ENCODE measurements at regions not wholly inside any gene's neighbourhood (a gene's known extent, or its start where the extent isn't known, plus 50 kb on each side); places are given as distances from the start of the nearest gene placed in this dataset.
"Not testable (repeated sequence)": the region's sequence is repeated elsewhere in the genome, so short reads cannot be mapped to it uniquely, and the experiment has no call there.

- Mint-ChIP-seq H3K27me3 (no peaks in the 10 kb centered on the region), H3K9me3 (peaks cover 0 to 10% (median 2%) of the 10 kb centered on the region in 9 donors), H3K4me3 (no peak overlapping the region), H3K4me1 (no peaks in the 10 kb centered on the region), H3K36me3 (no peaks in the 10 kb centered on the region), H3K27ac (no peak overlapping the region)
- ATAC-seq (no peak), DNase-seq (no peak)
- POLR2A ChIA-PET, result no interaction called here
Observed at GRCh38 chr2:56587456-56587855, 403.7 kb downstream of the CCDC85A start.

- Mint-ChIP-seq H3K9me3 (peaks cover 0 to 20% (median 2%) of the 10 kb centered on the region in 9 donors), H3K27ac (no peak overlapping the region), H3K4me3 (no peak overlapping the region), H3K36me3 (no peaks in the 10 kb centered on the region), H3K4me1 (no peaks in the 10 kb centered on the region), H3K27me3 (no peaks in the 10 kb centered on the region)
- ATAC-seq, result no peak
- DNase-seq, result no peak
- POLR2A ChIA-PET, result no interaction called here
Observed at GRCh38 chr2:56589194-56589593, 405.4 kb downstream of the CCDC85A start.

GRCh38 chr2:56589835-56590234 lies 406.0 kb downstream of the CCDC85A start:
- Mint-ChIP-seq H3K9me3 (peaks cover 0 to 20% (median 4%) of the 10 kb centered on the region in 9 donors), H3K27ac (no peak overlapping the region), H3K4me3 (no peak overlapping the region), H3K27me3 (no peaks in the 10 kb centered on the region), H3K4me1 (no peaks in the 10 kb centered on the region), H3K36me3 (no peaks in the 10 kb centered on the region)
- ATAC-seq (no peak), DNase-seq (no peak)
- POLR2A ChIA-PET, result no interaction called here

GRCh38 chr2:56590611-56591010 lies 406.8 kb downstream of the CCDC85A start:
- Mint-ChIP-seq H3K4me3 (no peak overlapping the region), H3K9me3 (peaks cover 0 to 20% (median 6%) of the 10 kb centered on the region in 9 donors), H3K4me1 (no peaks in the 10 kb centered on the region), H3K27ac (no peak overlapping the region), H3K36me3 (no peaks in the 10 kb centered on the region), H3K27me3 (no peaks in the 10 kb centered on the region)
- ATAC-seq (no peak), DNase-seq (no peak)
- POLR2A ChIA-PET, result no interaction called here

GRCh38 chr2:56606086-56606485 lies 422.3 kb downstream of the CCDC85A start:
- H3K4me3 Mint-ChIP-seq, H3K27me3 Mint-ChIP-seq, H3K27ac Mint-ChIP-seq, DNase-seq, POLR2A ChIA-PET, H3K4me1 Mint-ChIP-seq, H3K36me3 Mint-ChIP-seq, ATAC-seq: not testable (repeated sequence)
- H3K9me3 Mint-ChIP-seq, result peaks cover 3 to 43% (median 18%) of the 10 kb centered on the region in 9 donors

GRCh38 chr2:56613254-56613653 lies 429.5 kb downstream of the CCDC85A start:
- H3K27me3 Mint-ChIP-seq, result no peaks in the 10 kb centered on the region
- H3K4me3 Mint-ChIP-seq, result no peak overlapping the region
- H3K9me3 Mint-ChIP-seq, result peaks cover 0 to 11% (median 4%) of the 10 kb centered on the region in 9 donors
- no peaks in the 10 kb centered on the region for H3K4me1 Mint-ChIP-seq
- H3K36me3 Mint-ChIP-seq, result no peaks in the 10 kb centered on the region
- H3K27ac Mint-ChIP-seq, result no peak overlapping the region
- no peak for DNase-seq
- ATAC-seq, result no peak
- POLR2A ChIA-PET, result no interaction called here

GRCh38 chr2:56613920-56614319 lies 430.1 kb downstream of the CCDC85A start:
- peaks cover 0 to 11% (median 4%) of the 10 kb centered on the region in 9 donors for H3K9me3 Mint-ChIP-seq
- ATAC-seq, result no peak
- DNase-seq, result no peak
- POLR2A ChIA-PET, result no interaction called here
- H3K36me3 Mint-ChIP-seq, result no peaks in the 10 kb centered on the region
- H3K27ac Mint-ChIP-seq, result no peak overlapping the region
- no peaks in the 10 kb centered on the region for H3K4me1 Mint-ChIP-seq
- H3K4me3 Mint-ChIP-seq, result no peak overlapping the region
- H3K27me3 Mint-ChIP-seq, result no peaks in the 10 kb centered on the region

- no peak overlapping the region for H3K27ac Mint-ChIP-seq
- no peaks in the 10 kb centered on the region for H3K27me3 Mint-ChIP-seq
- POLR2A ChIA-PET, result no interaction called here
- H3K4me1 Mint-ChIP-seq, result no peaks in the 10 kb centered on the region
- no peaks in the 10 kb centered on the region for H3K36me3 Mint-ChIP-seq
- H3K9me3 Mint-ChIP-seq, result peaks cover 0 to 12% (median 4%) of the 10 kb centered on the region in 9 donors
- no peak overlapping the region for H3K4me3 Mint-ChIP-seq
- DNase-seq (no peak), ATAC-seq (no peak)
Observed at GRCh38 chr2:56615760-56616159, 432.0 kb downstream of the CCDC85A start.

GRCh38 chr2:56624181-56624580 lies 440.4 kb downstream of the CCDC85A start:
- no peaks in the 10 kb centered on the region for H3K27me3 Mint-ChIP-seq
- H3K27ac Mint-ChIP-seq, result no peak overlapping the region
- H3K9me3 Mint-ChIP-seq, result peaks cover 2 to 45% (median 10%) of the 10 kb centered on the region in 9 donors
- H3K4me3 Mint-ChIP-seq, result no peak overlapping the region
- DNase-seq, result no peak
- no peaks in the 10 kb centered on the region for H3K36me3 Mint-ChIP-seq
- POLR2A ChIA-PET, result no interaction called here
- no peak for ATAC-seq
- H3K4me1 Mint-ChIP-seq, result no peaks in the 10 kb centered on the region

GRCh38 chr2:56626927-56627326 lies 443.1 kb downstream of the CCDC85A start:
- ATAC-seq (no peak), DNase-seq (no peak)
- Mint-ChIP-seq H3K36me3 (no peaks in the 10 kb centered on the region), H3K27me3 (no peaks in the 10 kb centered on the region), H3K4me1 (no peaks in the 10 kb centered on the region), H3K9me3 (peaks cover 2 to 53% (median 10%) of the 10 kb centered on the region in 9 donors), H3K27ac (no peak overlapping the region), H3K4me3 (no peak overlapping the region)
- POLR2A ChIA-PET, result no interaction called here

- Mint-ChIP-seq H3K4me1 (no peaks in the 10 kb centered on the region), H3K27ac (no peak overlapping the region), H3K36me3 (no peaks in the 10 kb centered on the region), H3K4me3 (no peak overlapping the region), H3K9me3 (peaks cover 7 to 42% (median 12%) of the 10 kb centered on the region in 9 donors), H3K27me3 (no peaks in the 10 kb centered on the region)
- ATAC-seq (no peak), DNase-seq (no peak)
- POLR2A ChIA-PET, result no interaction called here
Observed at GRCh38 chr2:56630286-56630685, 446.5 kb downstream of the CCDC85A start.

- no peaks in the 10 kb centered on the region for H3K36me3 Mint-ChIP-seq
- ATAC-seq, result no peak
- no peaks in the 10 kb centered on the region for H3K27me3 Mint-ChIP-seq
- no peak for DNase-seq
- no peak overlapping the region for H3K4me3 Mint-ChIP-seq
- POLR2A ChIA-PET, result no interaction called here
- H3K27ac Mint-ChIP-seq, result no peak overlapping the region
- H3K4me1 Mint-ChIP-seq, result no peaks in the 10 kb centered on the region
- peaks cover 2 to 19% (median 6%) of the 10 kb centered on the region in 9 donors for H3K9me3 Mint-ChIP-seq
Observed at GRCh38 chr2:56647997-56648396, 464.2 kb downstream of the CCDC85A start.

GRCh38 chr2:56648802-56649201 lies 465.0 kb downstream of the CCDC85A start:
- Mint-ChIP-seq H3K27me3 (no peaks in the 10 kb centered on the region), H3K36me3 (no peaks in the 10 kb centered on the region), H3K27ac (no peak overlapping the region), H3K9me3 (peaks cover 0 to 13% (median 3%) of the 10 kb centered on the region in 9 donors), H3K4me3 (no peak overlapping the region), H3K4me1 (no peaks in the 10 kb centered on the region)
- no peak for ATAC-seq
- POLR2A ChIA-PET, result no interaction called here
- DNase-seq, result no peak

- Mint-ChIP-seq H3K4me3 (no peak overlapping the region), H3K9me3 (peaks cover 0 to 19% (median 6%) of the 10 kb centered on the region in 9 donors), H3K4me1 (no peaks in the 10 kb centered on the region), H3K27me3 (no peaks in the 10 kb centered on the region), H3K27ac (no peak overlapping the region), H3K36me3 (no peaks in the 10 kb centered on the region)
- ATAC-seq (no peak), DNase-seq (no peak)
- POLR2A ChIA-PET, result no interaction called here
Observed at GRCh38 chr2:56654936-56655335, 471.1 kb downstream of the CCDC85A start.
